ENCODE measurements at regions not wholly inside any gene's neighbourhood (a gene's known extent, or its start where the extent isn't known, plus 50 kb on each side); places are given as distances from the start of the nearest gene placed in this dataset.

DNA sequence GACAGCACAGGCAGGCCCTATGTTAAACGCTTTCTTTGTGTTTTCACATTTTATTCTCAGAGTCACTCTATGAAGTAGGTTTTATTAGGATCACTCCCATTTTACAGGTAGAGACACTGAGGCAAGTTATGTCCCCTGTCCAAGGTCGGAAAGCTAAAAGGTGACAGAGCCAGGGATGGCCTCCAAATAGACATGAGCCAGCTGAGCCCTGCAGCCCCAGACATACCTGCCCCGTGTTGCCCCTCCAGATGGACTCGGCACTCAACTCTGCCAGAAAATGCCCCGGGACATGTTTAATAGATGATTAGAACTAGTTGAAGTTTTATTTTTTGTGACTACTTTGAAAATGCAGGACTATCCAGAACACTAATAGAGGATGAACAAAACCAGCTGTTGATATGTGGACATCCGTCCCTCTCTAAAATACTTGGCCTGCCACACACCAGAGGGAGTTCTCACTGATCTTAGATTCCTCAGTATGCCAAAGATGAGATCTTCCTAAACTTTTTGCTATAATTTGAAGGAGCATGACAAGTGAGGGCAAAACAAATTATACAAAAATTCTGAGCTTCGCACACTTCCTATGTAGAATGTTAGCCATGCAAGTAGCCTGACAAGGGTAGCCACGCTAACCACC lies 258.6 kb upstream of the ADAMTS16 start:
- TF ChIP-seq, protein P1, sequence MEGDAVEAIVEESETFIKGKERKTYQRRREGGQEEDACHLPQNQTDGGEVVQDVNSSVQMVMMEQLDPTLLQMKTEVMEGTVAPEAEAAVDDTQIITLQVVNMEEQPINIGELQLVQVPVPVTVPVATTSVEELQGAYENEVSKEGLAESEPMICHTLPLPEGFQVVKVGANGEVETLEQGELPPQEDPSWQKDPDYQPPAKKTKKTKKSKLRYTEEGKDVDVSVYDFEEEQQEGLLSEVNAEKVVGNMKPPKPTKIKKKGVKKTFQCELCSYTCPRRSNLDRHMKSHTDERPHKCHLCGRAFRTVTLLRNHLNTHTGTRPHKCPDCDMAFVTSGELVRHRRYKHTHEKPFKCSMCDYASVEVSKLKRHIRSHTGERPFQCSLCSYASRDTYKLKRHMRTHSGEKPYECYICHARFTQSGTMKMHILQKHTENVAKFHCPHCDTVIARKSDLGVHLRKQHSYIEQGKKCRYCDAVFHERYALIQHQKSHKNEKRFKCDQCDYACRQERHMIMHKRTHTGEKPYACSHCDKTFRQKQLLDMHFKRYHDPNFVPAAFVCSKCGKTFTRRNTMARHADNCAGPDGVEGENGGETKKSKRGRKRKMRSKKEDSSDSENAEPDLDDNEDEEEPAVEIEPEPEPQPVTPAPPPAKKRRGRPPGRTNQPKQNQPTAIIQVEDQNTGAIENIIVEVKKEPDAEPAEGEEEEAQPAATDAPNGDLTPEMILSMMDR (IDR thresholded peaks at IDR 0.05), result no peak
- no peak for TF ChIP-seq POLR2A (IDR thresholded peaks at IDR 0.05)
